NCI-H510A treated with DMSO at 0.1 percent for 48 hours (cell line): ENCODE measurements at regions not wholly inside any gene's neighbourhood (a gene's known extent, or its start where the extent isn't known, plus 50 kb on each side); places are given as distances from the start of the nearest gene placed in this dataset.
"Not testable (repeated sequence)": the region's sequence is repeated elsewhere in the genome, so short reads cannot be mapped to it uniquely, and the experiment has no call there.

Experiments used
- DNase-seq: peaks from one replicate; lab custom pipeline; 2025; lab: John Stamatoyannopoulos, UW

GRCh38 chr18:58805467-58806187 is 59.0 kb upstream of the ZNF532 start:
- DNase-seq: peak; percentile 35

DNA sequence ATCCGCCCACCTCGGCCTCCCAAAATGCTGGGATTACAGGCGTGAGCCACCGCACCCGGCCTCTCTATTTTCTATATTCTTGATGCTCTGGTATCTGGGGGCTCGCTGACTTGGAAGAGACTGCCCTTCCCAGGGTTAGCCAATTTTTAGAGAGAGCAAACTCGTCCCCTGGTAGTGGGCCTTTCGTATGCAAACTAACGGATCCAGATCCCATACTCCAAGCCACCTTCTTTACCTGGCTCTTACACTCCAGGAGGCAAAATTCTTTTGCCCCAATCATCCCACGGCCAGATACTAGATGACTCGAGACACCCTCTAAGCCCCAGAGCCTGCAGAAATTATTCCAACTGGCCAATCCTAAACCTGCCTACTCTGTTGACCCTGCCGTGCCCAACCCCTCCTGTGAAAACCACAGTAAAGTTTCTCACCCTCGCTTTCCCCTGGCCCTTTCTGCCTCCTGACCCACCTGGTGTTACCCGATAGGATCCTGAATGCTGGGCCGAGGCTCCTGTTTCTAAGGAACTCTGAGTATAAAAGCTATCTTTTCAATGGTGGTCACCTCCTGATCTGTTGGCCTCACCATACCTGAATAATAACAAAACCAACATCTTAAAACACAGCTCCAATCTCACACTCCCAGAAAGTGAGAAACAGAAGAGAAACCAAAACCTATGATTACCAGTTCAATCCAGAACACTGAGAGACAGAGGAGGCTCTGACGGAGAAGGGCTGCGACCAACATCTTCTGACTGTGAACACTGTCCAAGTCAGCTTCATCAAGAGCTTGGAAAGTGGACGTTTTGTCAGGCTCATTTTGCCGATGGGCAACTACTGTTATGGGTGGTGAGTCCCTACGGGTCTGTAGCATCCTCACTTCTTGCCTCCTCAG is 57.6 kb upstream of the ZNF532 start:
- no peak for DNase-seq

GRCh38 chr18:58807766-58808165 is 56.9 kb upstream of the ZNF532 start:
- DNase-seq: no peak

- no peak for DNase-seq
These were observed 56.3 kb upstream of the ZNF532 start for GRCh38 chr18:58808349-58808748.

DNA sequence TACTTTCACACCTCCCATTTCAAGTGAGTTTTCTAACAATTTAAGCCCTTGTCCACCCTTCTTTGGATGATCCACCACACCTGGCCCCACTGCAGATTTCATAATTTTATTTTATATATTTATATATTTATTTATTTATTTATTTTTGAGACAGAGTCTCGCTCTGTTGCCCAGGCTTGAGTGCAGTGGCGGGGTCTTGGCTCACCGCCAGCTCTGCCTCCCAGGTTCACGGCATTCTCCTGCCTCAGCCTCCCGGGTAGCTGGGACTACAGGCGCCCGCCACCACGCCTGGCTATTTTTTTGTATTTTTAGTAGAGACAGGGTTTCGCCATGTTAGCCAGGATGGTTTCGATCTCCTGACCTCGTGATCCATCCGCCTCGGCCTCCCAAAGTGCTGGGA is 52.8 kb upstream of the ZNF532 start:
- not testable (repeated sequence) for DNase-seq

DNA sequence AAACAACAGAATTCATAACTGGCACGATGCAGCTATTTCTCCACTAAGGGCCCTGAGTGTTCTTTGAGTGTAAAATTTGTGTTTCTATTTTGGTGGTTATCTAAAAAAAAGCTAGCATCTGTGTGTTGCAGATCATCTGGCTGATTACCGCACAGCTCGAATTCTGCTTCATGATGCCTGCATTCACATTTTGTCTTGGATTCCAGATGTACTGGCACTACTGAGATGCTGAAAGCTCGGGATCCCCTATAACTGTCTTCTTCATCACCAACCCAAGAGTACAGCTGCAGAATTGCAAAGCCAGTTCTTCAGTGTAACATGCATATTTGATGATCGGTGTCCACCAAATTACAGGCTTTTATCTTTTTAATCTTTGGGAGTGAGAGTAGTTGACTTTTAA is 51.6 kb upstream of the ZNF532 start:
- DNase-seq: no peak

GRCh38 chr18:58813561-58814225 is 51.0 kb upstream of the ZNF532 start:
- no peak for DNase-seq

- no peak for DNase-seq
These were observed 50.4 kb upstream of the ZNF532 start for GRCh38 chr18:58814317-58814716.
